OCI-LY1 (cell line): ENCODE measurements at regions not wholly inside any gene's neighbourhood (a gene's known extent, or its start where the extent isn't known, plus 50 kb on each side); places are given as distances from the start of the nearest gene placed in this dataset.

Experiments
- EZH2 ChIP-seq: fragments of 200-600 bp; sonication (generic), shearing (Covaris generic); IDR thresholded peaks from 2 replicates; pipeline ENCODE4 v1.8.0; 2017; ENCODE audit warnings: borderline replicate concordance, mixed run types, mild to moderate bottlenecking, antibody characterized with exemption, low read length, moderate library complexity, mixed read lengths
- TF ChIP-seq, protein P1 (sequence below): fragments of 200-600 bp; sonication (generic), shearing (Covaris generic); IDR thresholded peaks from 2 replicates; pipeline ENCODE4 v1.5.1; 2017; ENCODE audit warnings: mild to moderate bottlenecking, antibody characterized with exemption, low read length, moderate library complexity, mixed read lengths

DNA sequence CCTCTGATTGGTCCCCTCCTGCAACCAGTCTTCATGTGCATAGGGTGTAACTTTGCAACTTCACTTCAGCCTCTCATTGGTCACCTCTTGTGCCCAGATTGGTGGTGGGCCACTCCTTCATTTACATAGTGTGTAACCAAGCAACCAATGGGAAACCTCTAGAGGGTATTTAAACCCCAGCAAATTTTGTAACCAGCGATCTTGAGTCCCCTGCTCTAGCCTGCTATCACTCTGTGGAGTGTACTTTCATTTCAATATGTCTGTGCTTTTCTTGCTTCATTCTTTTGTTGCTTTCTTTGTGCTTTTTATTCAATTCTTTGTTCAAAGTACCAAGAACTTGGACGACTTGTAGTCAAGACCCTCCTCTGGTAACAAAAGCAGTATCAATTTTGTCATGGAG lies 1336.9 kb upstream of the SPRY2 start:
- TF ChIP-seq, protein P1, sequence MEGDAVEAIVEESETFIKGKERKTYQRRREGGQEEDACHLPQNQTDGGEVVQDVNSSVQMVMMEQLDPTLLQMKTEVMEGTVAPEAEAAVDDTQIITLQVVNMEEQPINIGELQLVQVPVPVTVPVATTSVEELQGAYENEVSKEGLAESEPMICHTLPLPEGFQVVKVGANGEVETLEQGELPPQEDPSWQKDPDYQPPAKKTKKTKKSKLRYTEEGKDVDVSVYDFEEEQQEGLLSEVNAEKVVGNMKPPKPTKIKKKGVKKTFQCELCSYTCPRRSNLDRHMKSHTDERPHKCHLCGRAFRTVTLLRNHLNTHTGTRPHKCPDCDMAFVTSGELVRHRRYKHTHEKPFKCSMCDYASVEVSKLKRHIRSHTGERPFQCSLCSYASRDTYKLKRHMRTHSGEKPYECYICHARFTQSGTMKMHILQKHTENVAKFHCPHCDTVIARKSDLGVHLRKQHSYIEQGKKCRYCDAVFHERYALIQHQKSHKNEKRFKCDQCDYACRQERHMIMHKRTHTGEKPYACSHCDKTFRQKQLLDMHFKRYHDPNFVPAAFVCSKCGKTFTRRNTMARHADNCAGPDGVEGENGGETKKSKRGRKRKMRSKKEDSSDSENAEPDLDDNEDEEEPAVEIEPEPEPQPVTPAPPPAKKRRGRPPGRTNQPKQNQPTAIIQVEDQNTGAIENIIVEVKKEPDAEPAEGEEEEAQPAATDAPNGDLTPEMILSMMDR: no peak
- no peak for TF ChIP-seq EZH2
